Activated CD4-positive, alpha-beta T cell treated with anti-CD3 and anti-CD28 coated beads, Interleukin-2, amount 10 ng/mL, durations not matched to agents 7 days and 5 days (primary cell): ENCODE measurements at regions not wholly inside any gene's neighbourhood (a gene's known extent, or its start where the extent isn't known, plus 50 kb on each side); places are given as distances from the start of the nearest gene placed in this dataset.

Experiments used
- CTCF ChIA-PET: fragments of 350-600 bp; sonication (Branson Sonifier 250); formaldehyde crosslinking; loops from one replicate; lab custom pipeline; 2021; ENCODE audit warnings: antibody characterized with exemption; lab: Charles Lee
- POLR2A ChIA-PET: fragments of 350-600 bp; sonication (Branson Sonifier 250); formaldehyde crosslinking; loops from one replicate; lab custom pipeline; 2021; ENCODE audit warnings: antibody characterized with exemption; lab: Charles Lee
- DNase-seq: peaks from one replicate; pipeline ENCODE4 v3.0.0-alpha.2; 2020
- H3K27ac Mint-ChIP-seq: one replicate; pipeline ENCODE4 v1.8.0; 2021; ENCODE audit warnings: mild to moderate bottlenecking, moderate library complexity, mixed read lengths
- H3K27me3 Mint-ChIP-seq: one replicate; pipeline ENCODE4 v1.8.0; 2021; ENCODE audit warnings: mixed read lengths
- H3K36me3 Mint-ChIP-seq: one replicate; pipeline ENCODE4 v1.8.0; 2021; ENCODE audit warnings: low read depth, mixed read lengths
- H3K4me1 Mint-ChIP-seq: one replicate; pipeline ENCODE4 v1.8.0; 2021; ENCODE audit warnings: mixed read lengths
- H3K4me3 Mint-ChIP-seq: one replicate; pipeline ENCODE4 v1.8.0; 2021; ENCODE audit warnings: mild to moderate bottlenecking, moderate library complexity, mixed read lengths
- H3K9me3 Mint-ChIP-seq: one replicate; pipeline ENCODE4 v1.8.0; 2021; ENCODE audit warnings: mixed read lengths

DNA sequence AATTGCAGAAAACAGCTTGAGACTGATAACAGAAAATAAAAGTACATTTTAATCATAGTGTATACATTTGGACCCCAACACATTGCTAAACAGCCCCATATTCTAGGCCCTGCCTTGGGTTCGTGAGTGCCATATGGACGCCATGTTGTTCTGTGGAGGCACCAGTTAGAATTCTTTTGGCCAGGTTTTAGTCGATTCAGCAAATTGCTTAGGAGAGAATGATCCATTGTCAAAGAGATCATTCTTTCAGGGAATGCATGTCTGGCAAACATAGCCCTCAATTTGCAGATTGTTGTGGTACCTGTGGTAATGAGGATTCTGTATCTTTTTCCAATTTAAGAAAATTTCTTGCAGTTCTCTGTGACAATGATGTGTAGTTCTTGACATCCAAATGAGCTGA lies 183.6 kb upstream of the DDHD1 start:
- Mint-ChIP-seq H3K36me3 (no peaks in the 10 kb centered on the region), H3K9me3 (no peaks in the 10 kb centered on the region), H3K27ac (no peak overlapping the region), H3K4me3 (no peak overlapping the region), H3K4me1 (no peaks in the 10 kb centered on the region), H3K27me3 (no peaks in the 10 kb centered on the region)
- ChIA-PET CTCF (interaction anchor here (0.7 kb wide), 1 partner anchor 31 kb away, joined by 3 read pairs; no protein-coding TSS in a partner anchor), POLR2A (no interaction called here)
- DNase-seq, result no peak

DNA sequence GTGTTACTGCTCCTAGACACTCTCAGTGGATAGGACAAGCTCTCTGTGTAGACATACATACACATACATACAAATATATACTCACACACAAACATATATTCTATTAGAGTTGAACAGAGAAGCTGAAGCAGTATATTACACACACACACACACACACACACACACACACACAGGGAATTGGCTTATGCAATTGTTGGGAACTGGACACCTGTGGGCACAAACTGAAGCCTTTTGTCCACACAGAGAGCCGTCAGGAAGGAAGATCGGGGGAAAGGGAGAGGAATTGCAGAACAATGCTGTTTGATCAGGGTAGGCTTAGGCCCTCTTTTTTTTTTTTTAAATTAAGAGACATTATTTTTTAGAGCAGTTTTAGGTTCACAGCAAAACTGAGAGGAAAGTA lies 180.7 kb upstream of the DDHD1 start:
- Mint-ChIP-seq H3K36me3 (no peaks in the 10 kb centered on the region), H3K4me3 (no peak overlapping the region), H3K9me3 (no peaks in the 10 kb centered on the region), H3K27me3 (no peaks in the 10 kb centered on the region), H3K27ac (no peak overlapping the region), H3K4me1 (no peaks in the 10 kb centered on the region)
- CTCF ChIA-PET, result no interaction called here
- POLR2A ChIA-PET, result no interaction called here
- no peak for DNase-seq

DNA sequence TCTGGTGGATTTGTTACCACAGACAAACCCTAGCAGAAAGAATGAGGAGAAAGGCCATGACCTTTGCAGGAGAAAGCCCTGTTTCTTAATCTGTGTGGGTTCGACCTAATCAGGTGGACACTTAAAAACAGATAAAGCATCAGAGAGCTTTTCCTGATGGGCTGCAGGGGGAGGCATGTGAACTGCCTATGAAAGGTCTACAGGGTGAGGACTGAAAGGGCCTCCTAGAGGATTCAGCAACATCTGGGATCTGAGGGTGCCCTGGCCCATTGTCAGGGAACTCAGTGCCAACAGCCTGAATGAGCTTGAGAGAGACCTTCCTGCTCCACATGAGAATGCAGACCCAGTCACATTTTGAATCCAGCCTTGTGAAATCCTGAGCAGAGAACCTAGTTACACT lies 178.8 kb upstream of the DDHD1 start:
- Mint-ChIP-seq H3K27me3 (no peaks in the 10 kb centered on the region), H3K9me3 (no peaks in the 10 kb centered on the region), H3K27ac (no peak overlapping the region), H3K4me1 (no peaks in the 10 kb centered on the region), H3K36me3 (no peaks in the 10 kb centered on the region), H3K4me3 (no peak overlapping the region)
- POLR2A ChIA-PET, result no interaction called here
- no peak for DNase-seq
- CTCF ChIA-PET, result interaction anchor here (1.0 kb wide), 1 partner anchor 17 kb away, joined by 3 read pairs; no protein-coding TSS in a partner anchor

DNA sequence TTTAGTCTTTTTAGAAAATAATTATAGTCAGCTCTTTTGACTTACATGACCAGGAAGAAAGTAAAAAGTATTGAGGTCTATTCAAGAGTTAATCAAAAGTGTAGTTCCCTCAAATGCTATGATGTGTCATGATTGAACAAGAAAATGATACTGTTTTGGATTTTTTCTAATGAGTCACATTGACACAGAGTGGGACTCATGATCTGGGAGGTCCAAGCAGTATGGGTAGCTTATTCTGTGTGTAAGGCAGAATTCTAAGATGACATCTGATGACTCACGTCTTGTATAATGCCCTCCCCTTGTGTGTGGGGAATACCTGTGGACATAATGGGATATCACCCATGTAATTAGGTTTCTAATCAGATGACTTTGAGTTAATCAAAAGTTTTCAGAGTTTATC lies 178.1 kb upstream of the DDHD1 start:
- no peak for DNase-seq
- Mint-ChIP-seq H3K9me3 (no peaks in the 10 kb centered on the region), H3K27me3 (no peaks in the 10 kb centered on the region), H3K4me3 (no peak overlapping the region), H3K27ac (no peak overlapping the region), H3K36me3 (no peaks in the 10 kb centered on the region), H3K4me1 (no peaks in the 10 kb centered on the region)
- ChIA-PET CTCF (interaction anchor here (1.0 kb wide), 1 partner anchor 18 kb away, joined by 3 read pairs; no protein-coding TSS in a partner anchor), POLR2A (no interaction called here)

DNA sequence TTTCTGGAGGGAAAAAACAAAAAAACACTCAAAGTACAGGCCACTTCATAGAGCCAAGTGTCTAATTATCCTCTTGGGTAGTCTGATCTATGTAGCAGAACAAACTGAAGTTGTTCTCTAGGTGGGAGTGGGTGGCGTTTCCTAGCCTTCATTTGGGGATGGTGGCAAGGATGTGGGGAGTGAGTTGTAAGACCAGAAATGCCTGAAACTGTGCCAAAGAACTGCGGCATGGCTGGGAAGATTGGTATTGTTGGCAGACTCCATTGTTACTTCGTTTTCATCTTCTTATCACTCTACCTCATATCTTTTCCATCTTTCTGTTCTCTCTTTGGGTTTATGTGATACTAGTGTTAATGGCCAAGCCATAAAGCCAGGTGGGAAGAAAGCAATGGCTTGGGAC lies 177.3 kb upstream of the DDHD1 start:
- POLR2A ChIA-PET, result no interaction called here
- no peaks in the 10 kb centered on the region for H3K36me3 Mint-ChIP-seq
- DNase-seq, result no peak
- H3K27me3 Mint-ChIP-seq, result no peaks in the 10 kb centered on the region
- H3K4me1 Mint-ChIP-seq, result no peaks in the 10 kb centered on the region
- H3K9me3 Mint-ChIP-seq, result no peaks in the 10 kb centered on the region
- no peak overlapping the region for H3K4me3 Mint-ChIP-seq
- CTCF ChIA-PET, result no interaction called here
- no peak overlapping the region for H3K27ac Mint-ChIP-seq

DNA sequence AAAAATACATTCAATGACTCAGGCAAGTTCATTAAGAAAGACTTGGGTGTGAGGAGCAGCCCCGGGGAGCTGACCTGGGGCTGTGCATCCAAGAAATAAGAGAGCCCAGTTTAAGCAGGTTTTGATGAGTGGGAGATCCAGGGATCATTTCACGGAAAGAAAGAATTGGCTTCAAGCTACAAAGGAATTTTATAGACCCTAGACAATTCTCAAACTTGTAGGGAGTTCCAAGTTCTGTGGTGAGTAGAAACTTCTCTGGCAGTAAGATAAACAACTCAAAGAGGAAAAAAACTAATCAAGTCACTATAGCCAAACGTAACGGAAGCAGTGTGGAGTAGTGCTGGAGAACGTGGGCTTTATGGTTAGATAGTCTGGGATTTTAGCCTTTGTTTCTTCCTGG lies 175.7 kb upstream of the DDHD1 start:
- Mint-ChIP-seq H3K27me3 (no peaks in the 10 kb centered on the region), H3K36me3 (no peaks in the 10 kb centered on the region), H3K9me3 (no peaks in the 10 kb centered on the region), H3K4me1 (no peaks in the 10 kb centered on the region), H3K4me3 (no peak overlapping the region), H3K27ac (no peak overlapping the region)
- no peak for DNase-seq
- CTCF ChIA-PET, result no interaction called here
- POLR2A ChIA-PET, result no interaction called here

DNA sequence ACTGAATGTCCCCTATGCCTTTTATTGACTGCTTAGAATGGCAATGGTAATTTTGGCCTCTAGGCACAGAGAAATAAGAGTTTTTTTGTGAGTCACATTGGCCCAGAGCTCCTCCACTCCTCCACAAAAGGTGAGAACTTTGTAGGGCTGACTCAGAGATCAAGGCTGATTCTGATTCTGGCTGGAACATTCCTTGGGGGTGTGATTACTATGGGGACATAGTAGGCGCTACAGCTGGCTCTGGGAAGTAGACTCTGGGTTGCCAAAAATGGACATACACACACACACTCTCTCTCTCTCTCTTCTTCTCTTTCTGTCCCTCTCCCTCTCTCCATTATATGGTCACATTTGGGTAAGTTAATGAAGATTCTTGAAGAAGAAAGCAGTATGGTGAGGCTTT lies 174.6 kb upstream of the DDHD1 start:
- Mint-ChIP-seq H3K4me3 (no peak overlapping the region), H3K27ac (no peak overlapping the region), H3K27me3 (no peaks in the 10 kb centered on the region), H3K4me1 (no peaks in the 10 kb centered on the region), H3K36me3 (no peaks in the 10 kb centered on the region), H3K9me3 (no peaks in the 10 kb centered on the region)
- POLR2A ChIA-PET, result no interaction called here
- no peak for DNase-seq
- CTCF ChIA-PET, result no interaction called here

DNA sequence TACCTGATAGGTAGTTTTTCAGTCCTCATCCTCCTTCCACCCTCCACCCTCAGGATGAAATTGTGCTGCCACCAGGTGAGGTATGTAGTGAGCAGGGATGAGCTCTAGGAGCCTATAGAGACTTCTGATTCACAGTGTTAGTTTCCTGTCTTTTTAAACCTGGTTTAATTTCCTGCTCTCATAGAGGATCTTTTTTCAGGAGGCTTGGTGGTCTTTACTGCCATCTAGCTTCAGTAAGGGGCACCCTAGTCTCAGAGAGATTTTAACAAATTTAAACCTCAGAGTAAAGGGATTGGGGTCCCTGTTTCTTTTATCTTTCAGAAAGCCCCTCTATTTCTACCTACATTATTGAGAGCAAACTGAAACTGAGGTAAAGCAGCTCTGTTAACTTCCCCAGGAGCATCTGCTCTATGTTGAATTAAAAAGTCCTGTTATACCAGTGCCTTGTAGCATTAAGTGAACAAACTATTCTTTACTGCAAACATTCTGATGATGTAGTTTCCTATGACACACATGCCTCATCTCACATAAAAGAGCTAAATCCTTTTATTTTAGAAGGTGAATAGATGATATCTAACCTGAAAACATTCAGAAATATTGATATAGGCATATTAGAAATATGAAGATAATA lies 172.2 kb upstream of the DDHD1 start:
- H3K27ac Mint-ChIP-seq, result no peak overlapping the region
- POLR2A ChIA-PET, result interaction anchor here (0.7 kb wide), 1 partner anchor 436 kb away, joined by 5 read pairs; no protein-coding TSS in a partner anchor
- DNase-seq, result no peak
- no peaks in the 10 kb centered on the region for H3K36me3 Mint-ChIP-seq
- peaks cover 2% of the 10 kb centered on the region for H3K27me3 Mint-ChIP-seq
- peaks cover 2% of the 10 kb centered on the region for H3K9me3 Mint-ChIP-seq
- CTCF ChIA-PET, result no interaction called here
- no peak overlapping the region for H3K4me3 Mint-ChIP-seq
- H3K4me1 Mint-ChIP-seq, result no peaks in the 10 kb centered on the region

DNA sequence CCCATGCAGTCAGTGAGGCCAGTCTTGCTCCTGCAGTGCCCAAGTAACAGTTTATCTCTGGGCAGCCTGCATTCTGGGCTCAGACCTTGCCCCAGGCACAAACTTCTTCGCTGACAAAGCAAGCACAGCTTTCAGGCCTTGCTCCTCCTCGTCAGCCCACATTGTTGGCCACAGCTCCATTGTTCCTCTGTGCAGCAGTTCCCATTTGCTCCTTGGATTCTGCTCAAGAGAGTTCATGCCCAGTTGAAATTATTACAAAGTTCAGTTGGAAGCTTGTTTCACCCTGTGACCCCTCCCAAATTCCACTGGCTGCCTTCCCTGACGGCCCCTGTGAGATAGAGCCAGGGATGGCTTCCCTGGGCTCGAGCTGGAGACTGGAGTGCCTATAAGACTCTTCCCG lies 163.4 kb upstream of the DDHD1 start:
- Mint-ChIP-seq H3K27ac (no peak overlapping the region), H3K4me3 (no peak overlapping the region), H3K4me1 (no peaks in the 10 kb centered on the region), H3K36me3 (no peaks in the 10 kb centered on the region), H3K27me3 (peaks cover 2% of the 10 kb centered on the region), H3K9me3 (peaks cover 15% of the 10 kb centered on the region)
- ChIA-PET CTCF (interaction anchor here (0.9 kb wide), 1 partner anchor 9 kb away, joined by 3 read pairs; no protein-coding TSS in a partner anchor), POLR2A (no interaction called here)
- no peak for DNase-seq

DNA sequence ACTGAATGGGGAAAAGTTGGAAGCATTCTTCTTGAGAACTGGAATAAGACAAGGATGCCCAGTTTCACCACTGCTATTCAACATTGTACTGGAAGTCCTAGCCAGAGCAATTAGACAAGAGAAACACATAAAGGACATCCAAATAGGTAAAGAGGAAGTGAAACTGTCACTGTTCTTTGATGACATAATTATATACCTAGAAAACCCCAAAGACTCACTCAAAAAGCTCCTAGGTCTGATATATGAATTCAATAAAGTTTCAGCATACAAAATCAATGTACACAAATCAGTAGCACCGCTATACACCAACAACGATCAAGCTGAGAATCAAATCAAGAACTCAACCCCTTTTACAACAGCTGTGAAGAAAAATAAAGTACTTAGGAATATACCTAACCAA lies 157.3 kb upstream of the DDHD1 start:
- ChIA-PET POLR2A (no interaction called here), CTCF (no interaction called here)
- peaks cover 9% of the 10 kb centered on the region for H3K9me3 Mint-ChIP-seq
- H3K36me3 Mint-ChIP-seq, result no peaks in the 10 kb centered on the region
- no peak overlapping the region for H3K4me3 Mint-ChIP-seq
- H3K27me3 Mint-ChIP-seq, result peaks cover 9% of the 10 kb centered on the region
- no peak for DNase-seq
- peaks cover 15% of the 10 kb centered on the region for H3K4me1 Mint-ChIP-seq
- no peak overlapping the region for H3K27ac Mint-ChIP-seq

DNA sequence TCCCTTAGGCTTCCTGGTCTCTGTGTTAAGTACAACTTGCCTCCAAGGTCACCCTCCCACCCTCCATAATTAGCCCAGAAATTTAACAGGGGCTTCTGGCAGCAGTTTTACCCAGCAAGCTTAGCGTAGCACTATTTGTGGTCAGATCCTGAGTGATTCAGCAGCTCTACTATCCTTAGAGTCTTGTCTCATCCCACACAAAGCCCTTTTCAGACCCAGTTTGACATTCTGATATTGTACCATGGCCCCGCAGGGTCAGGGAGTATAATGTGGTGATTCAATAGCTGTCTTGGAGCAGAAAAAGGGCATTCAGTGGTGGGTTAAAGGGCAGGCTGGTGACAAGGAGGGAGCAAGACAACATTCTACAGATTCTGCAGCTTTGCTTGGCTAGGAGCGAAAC lies 153.8 kb upstream of the DDHD1 start:
- POLR2A ChIA-PET, result no interaction called here
- no peak overlapping the region for H3K27ac Mint-ChIP-seq

DNA sequence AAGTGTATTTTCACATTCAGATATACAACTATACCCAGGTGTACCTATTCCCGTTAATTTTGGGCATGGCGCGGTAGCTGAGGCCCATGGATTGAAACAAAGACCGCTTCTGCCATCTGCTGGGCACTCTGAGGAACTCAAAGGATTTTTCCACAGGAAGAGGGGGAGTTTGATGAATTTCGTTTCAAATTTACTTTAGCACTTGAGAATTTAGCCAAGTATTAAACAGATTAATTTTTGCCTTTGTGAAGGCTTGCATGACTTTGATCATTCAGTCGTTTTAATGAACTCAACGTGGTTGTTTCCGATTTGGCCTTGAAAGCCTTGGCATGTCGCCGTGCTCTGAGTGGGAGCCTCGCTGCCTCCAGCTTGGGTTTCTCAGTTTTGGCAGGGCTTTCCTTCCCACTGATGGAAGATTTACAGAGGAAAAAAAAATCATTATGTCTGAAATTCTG lies 153.2 kb upstream of the DDHD1 start:
- H3K27ac Mint-ChIP-seq, result no peak overlapping the region
- peaks cover 10% of the 10 kb centered on the region for H3K27me3 Mint-ChIP-seq
- H3K4me1 Mint-ChIP-seq, result peaks cover 15% of the 10 kb centered on the region
- peak; percentile 48 for DNase-seq
- no peaks in the 10 kb centered on the region for H3K9me3 Mint-ChIP-seq
- CTCF ChIA-PET, result interaction anchor here (0.6 to 1.2 kb wide), 4 partner anchors 12 to 154 kb away, joined by 3 to 5 read pairs (median 4); partner anchors contain the start of gene DDHD1
- H3K36me3 Mint-ChIP-seq, result no peaks in the 10 kb centered on the region
- POLR2A ChIA-PET, result no interaction called here
- peak overlapping the region; percentile 43 for H3K4me3 Mint-ChIP-seq

More for the DNA sequence above, 153.8 kb upstream of the DDHD1 start:
- Mint-ChIP-seq H3K36me3 (no peaks in the 10 kb centered on the region), H3K4me3 (no peak overlapping the region), H3K9me3 (peaks cover 2% of the 10 kb centered on the region), H3K4me1 (peaks cover 15% of the 10 kb centered on the region), H3K27me3 (peaks cover 10% of the 10 kb centered on the region)
- no peak for DNase-seq
- CTCF ChIA-PET, result interaction anchor here (0.9 to 1.2 kb wide), 3 partner anchors 9 to 154 kb away, joined by 3 to 5 read pairs (median 4); partner anchors contain the start of gene DDHD1

DNA sequence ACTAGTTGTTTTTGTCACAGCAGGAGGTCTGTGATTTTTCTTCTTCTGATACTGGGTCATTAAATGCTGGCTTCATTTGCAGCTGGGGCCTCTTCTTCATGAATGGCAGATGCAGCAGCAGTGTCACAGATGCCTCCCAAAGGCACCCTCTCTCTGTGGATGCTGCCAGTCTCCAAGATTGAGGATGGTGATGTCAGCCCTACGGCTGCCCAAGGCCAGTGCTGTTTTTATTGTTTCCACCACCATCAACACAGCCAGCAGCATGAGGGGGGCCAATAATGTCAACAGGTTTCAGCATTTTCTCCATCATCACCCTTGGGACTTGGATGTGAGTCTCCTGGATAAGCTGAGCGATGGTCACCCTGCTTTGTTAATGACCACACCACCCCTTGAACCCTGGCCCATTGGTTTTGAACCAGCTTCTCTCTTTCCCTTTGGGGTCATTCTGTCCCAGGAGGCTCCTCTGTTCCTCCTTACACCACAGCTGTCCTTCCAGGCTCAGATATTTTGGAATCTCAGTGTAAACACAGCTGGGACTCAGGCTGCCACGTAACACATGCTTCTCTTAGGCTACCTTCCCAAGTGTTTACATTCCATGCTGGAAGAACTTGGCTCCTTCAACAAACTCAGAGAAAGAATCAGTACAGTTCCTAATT lies 151.7 kb upstream of the DDHD1 start:
- H3K9me3 Mint-ChIP-seq, result no peaks in the 10 kb centered on the region
- ChIA-PET CTCF (interaction anchor here (0.8 to 1.2 kb wide), 2 partner anchors 99 to 489 kb away, joined by 3 to 5 read pairs; no protein-coding TSS in a partner anchor), POLR2A (no interaction called here)
- H3K4me3 Mint-ChIP-seq, result no peak overlapping the region
- no peak overlapping the region for H3K27ac Mint-ChIP-seq
- no peak for DNase-seq
- peaks cover 10% of the 10 kb centered on the region for H3K4me1 Mint-ChIP-seq
- H3K36me3 Mint-ChIP-seq, result no peaks in the 10 kb centered on the region
- H3K27me3 Mint-ChIP-seq, result peaks cover 10% of the 10 kb centered on the region
